ENCODE measurements at regions not wholly inside any gene's neighbourhood (a gene's known extent, or its start where the extent isn't known, plus 50 kb on each side); places are given as distances from the start of the nearest gene placed in this dataset.

DNA sequence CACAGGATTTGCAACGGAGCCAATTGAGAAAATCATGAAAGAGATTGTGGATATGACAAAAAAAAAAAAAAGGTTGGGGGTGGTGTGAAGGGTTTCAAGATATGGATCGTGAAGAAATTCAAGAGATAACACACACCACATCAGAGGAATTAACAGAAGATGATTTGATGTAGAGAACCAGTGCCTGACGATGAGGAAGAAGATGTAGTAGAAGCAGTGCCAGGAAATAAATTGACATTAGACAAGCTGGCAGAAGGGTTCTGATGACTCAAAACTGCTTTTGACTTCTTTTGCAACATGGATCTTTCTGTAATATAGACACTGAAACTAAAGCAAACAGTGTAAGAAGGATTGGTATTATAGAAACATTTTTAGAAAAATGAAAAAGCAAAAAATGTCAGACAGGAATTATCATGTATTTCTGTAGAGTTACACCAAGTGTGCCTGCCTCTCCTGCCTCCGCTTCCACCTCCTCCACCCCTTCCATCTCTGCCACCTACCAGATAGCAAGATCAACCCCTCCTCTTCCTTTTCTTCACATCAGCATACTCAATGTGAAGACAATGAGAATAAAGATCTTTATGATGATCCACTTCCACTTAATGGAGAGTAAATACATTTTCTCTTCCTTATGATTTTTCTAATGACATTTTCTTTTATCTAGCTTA, 127.5 kb upstream of the OTUD4 start:
- Histone ChIP-seq H3K9me3 (no peaks in the 10 kb centered on the region), H3K27ac (no peak overlapping the region), H3K4me1 (peaks cover 0 to 5% (median 2%) of the 10 kb centered on the region in 4 donors), H3K4me3 (no peak overlapping the region), H3K36me3 (no peaks in the 10 kb centered on the region), H3K27me3 (no peaks in the 10 kb centered on the region)
- intact Hi-C loops (cut with DNase I), result no loop called here
- no peak for DNase-seq
- WGBS, 2 donors, result 68 to 77% methylated on average over 4 of the region's 4 CpGs
- TF ChIP-seq EP300 (IDR thresholded peaks at IDR 0.05), result no peak
- TF ChIP-seq, protein P1, sequence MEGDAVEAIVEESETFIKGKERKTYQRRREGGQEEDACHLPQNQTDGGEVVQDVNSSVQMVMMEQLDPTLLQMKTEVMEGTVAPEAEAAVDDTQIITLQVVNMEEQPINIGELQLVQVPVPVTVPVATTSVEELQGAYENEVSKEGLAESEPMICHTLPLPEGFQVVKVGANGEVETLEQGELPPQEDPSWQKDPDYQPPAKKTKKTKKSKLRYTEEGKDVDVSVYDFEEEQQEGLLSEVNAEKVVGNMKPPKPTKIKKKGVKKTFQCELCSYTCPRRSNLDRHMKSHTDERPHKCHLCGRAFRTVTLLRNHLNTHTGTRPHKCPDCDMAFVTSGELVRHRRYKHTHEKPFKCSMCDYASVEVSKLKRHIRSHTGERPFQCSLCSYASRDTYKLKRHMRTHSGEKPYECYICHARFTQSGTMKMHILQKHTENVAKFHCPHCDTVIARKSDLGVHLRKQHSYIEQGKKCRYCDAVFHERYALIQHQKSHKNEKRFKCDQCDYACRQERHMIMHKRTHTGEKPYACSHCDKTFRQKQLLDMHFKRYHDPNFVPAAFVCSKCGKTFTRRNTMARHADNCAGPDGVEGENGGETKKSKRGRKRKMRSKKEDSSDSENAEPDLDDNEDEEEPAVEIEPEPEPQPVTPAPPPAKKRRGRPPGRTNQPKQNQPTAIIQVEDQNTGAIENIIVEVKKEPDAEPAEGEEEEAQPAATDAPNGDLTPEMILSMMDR (IDR thresholded peaks at IDR 0.05), result no peak
- TF ChIP-seq POLR2AphosphoS5 (IDR thresholded peaks at IDR 0.05), result no peak
- TF ChIP-seq POLR2A (IDR thresholded peaks at IDR 0.05), result no peak

DNA sequence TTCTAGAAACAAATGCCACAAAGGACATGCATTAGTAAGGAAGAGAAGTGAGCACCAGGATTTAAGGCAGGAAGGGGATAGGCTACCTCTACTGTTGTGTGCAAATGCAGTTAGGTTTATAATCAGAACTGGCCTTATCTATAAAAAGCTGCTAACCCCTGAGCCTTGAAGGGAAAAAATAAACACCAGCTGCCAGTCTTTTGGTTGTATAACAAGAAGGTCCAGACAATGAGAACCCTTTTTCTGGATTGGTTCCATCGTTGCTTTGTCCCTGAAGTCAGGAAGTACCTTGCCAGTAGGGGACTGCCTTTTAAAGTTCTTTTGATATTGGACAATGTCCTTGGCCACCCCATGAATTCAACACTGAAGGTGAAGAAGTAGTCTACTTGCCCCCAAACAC, 126.7 kb upstream of the OTUD4 start:
- WGBS, 2 donors, result 18 to 53% methylated on average over 1 of the region's 1 CpG

DNA sequence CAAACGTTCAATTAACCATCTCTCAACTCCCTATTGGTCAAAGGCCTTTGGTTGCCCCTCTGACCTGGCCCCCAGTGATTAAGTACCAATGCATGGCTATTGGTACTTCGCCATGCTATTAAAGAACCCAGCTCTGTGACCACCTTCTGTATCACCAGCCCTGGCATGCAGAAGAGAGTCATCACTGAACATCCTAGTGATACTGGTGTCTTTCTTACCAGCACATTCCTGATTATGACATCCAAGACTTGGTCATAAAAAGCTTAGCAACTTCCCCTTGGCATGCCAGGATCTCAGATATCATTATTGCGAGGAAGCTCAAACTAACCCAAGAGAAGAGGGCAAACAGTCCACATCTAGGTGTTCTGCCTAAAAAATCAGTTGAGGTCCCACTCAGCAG, 122.3 kb upstream of the OTUD4 start:
- intact Hi-C loops (cut with DNase I), result no loop called here
- Histone ChIP-seq H3K4me1 (peaks cover 0 to 5% (median 2%) of the 10 kb centered on the region in 4 donors), H3K27me3 (no peaks in the 10 kb centered on the region), H3K27ac (no peak overlapping the region), H3K9me3 (no peaks in the 10 kb centered on the region), H3K4me3 (no peak overlapping the region), H3K36me3 (no peaks in the 10 kb centered on the region)
- TF ChIP-seq EP300 (IDR thresholded peaks at IDR 0.05) (no peak), POLR2AphosphoS5 (IDR thresholded peaks at IDR 0.05) (no peak), POLR2A (IDR thresholded peaks at IDR 0.05) (no peak)
- TF ChIP-seq, protein P1 (IDR thresholded peaks at IDR 0.05), result no peak
- DNase-seq, result no peak
- 71 to 84% methylated on average over 3 of the region's 3 CpGs for WGBS, 2 donors

More for the DNA sequence above, 126.7 kb upstream of the OTUD4 start:
- TF ChIP-seq, protein P1 (IDR thresholded peaks at IDR 0.05), result no peak
- TF ChIP-seq POLR2AphosphoS5 (IDR thresholded peaks at IDR 0.05) (no peak), POLR2A (IDR thresholded peaks at IDR 0.05) (no peak), EP300 (IDR thresholded peaks at IDR 0.05) (no peak)
- no peaks in the 10 kb centered on the region for H3K36me3 ChIP-seq
- no peak for DNase-seq
- H3K27me3 ChIP-seq, result no peaks in the 10 kb centered on the region
- intact Hi-C loops (cut with DNase I), result no loop called here
- H3K4me1 ChIP-seq, result peaks cover 0 to 5% (median 2%) of the 10 kb centered on the region in 4 donors
- H3K27ac ChIP-seq, result no peak overlapping the region
- no peaks in the 10 kb centered on the region for H3K9me3 ChIP-seq
- no peak overlapping the region for H3K4me3 ChIP-seq

DNA sequence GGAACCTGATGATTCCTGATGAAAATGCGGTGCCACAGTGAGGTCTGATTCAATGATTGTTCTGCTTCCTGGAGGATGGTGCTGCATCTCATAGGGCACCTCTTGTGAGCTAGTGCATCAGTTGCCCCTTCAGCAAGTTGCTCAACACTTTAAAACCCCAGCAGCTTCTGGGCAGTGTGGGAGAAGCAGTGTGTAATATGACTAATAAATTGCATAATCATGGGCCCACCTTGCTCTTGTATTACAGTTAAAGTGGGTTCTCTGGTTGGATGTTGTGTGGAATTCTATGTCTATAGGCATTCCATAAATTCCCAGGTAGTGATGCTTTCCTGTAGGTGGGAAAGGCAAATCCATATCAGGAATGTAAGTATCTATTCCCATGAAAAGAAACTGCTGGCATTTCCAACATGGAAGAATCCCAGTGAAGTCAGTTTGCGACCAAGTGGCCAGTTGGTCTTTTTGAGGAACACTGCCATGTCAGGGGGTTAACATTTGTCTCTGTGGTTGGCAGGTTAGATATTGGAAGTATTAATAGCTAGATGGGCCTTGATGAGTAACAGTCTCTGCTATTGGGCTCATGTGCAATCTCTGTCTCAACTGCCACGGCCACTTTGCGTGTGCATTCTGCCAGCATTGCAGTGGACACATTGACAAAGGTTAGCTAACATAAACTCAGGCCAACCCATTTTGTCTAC, 121.1 kb upstream of the OTUD4 start:
- Histone ChIP-seq H3K27me3 (no peaks in the 10 kb centered on the region), H3K9me3 (no peaks in the 10 kb centered on the region), H3K4me3 (no peak overlapping the region), H3K27ac (no peak overlapping the region), H3K4me1 (peaks cover 0 to 5% (median 2%) of the 10 kb centered on the region in 4 donors), H3K36me3 (no peaks in the 10 kb centered on the region)
- no peak for TF ChIP-seq POLR2AphosphoS5 (IDR thresholded peaks at IDR 0.05)
- no peak for TF ChIP-seq EP300 (IDR thresholded peaks at IDR 0.05)
- TF ChIP-seq, protein P1 (IDR thresholded peaks at IDR 0.05), result no peak
- no peak for TF ChIP-seq POLR2A (IDR thresholded peaks at IDR 0.05)
- no peak for DNase-seq
- intact Hi-C loops (cut with DNase I), result no loop called here
- WGBS, 2 donors, result 94 to 96% methylated on average over 4 of the region's 4 CpGs

Data from sigmoid colon (tissue), 6 donors.